IgD-negative memory B cell (primary cell): ENCODE measurements at regions not wholly inside any gene's neighbourhood (a gene's known extent, or its start where the extent isn't known, plus 50 kb on each side); places are given as distances from the start of the nearest gene placed in this dataset.
"Not testable (repeated sequence)": the region's sequence is repeated elsewhere in the genome, so short reads cannot be mapped to it uniquely, and the experiment has no call there.

Source experiments
- H3K27ac Mint-ChIP-seq, 3 donors: one replicate each; pipeline ENCODE4 v1.8.0; 2020 to 2022; ENCODE audit warnings: mild to moderate bottlenecking in 3 of 3, mixed read lengths in 3 of 3, moderate library complexity in 1 of 3
- H3K27me3 Mint-ChIP-seq: one replicate; pipeline ENCODE4 v1.8.0; 2021; ENCODE audit warnings: mixed read lengths
- H3K36me3 Mint-ChIP-seq: one replicate; pipeline ENCODE4 v1.8.0; 2020; ENCODE audit warnings: mild to moderate bottlenecking, mixed read lengths
- H3K4me1 Mint-ChIP-seq, 3 donors: one replicate each; pipeline ENCODE4 v1.8.0; 2020 to 2022; ENCODE audit warnings: mixed read lengths in 3 of 3, mild to moderate bottlenecking in 1 of 3
- H3K4me3 Mint-ChIP-seq, 4 donors: one replicate each; pipeline ENCODE4 v1.8.0; 2020 to 2022; ENCODE audit warnings: mild to moderate bottlenecking in 4 of 4, mixed read lengths in 4 of 4, moderate library complexity in 3 of 4
- H3K9me3 Mint-ChIP-seq, 3 donors: one replicate each; pipeline ENCODE4 v1.8.0; 2020 to 2021; ENCODE audit warnings: mixed read lengths in 3 of 3, mild to moderate bottlenecking in 1 of 3

DNA sequence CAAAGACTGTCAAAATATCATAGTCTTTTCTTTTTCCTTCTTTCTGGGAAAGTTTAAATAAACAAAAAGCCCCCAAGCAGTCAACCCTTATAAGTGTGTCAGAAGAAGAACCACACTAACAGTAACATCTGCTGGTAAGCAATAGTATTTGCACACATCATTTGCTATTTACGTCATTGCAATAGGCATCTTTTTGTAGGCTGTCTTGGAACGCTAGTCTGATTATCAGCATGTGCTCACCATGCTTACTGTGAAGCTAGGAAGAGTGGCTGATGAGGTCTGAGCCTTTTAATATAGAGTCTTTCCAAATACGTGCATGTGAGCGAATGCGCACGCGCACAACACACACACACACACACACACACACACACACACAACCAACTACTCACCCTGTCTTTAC lies 599.0 kb upstream of the TPK1 start:
- Mint-ChIP-seq H3K4me3 (no peak overlapping the region), H3K36me3 (no peaks in the 10 kb centered on the region), H3K27ac (no peak overlapping the region), H3K4me1 (no peaks in the 10 kb centered on the region), H3K9me3 (no peaks in the 10 kb centered on the region), H3K27me3 (no peaks in the 10 kb centered on the region)

DNA sequence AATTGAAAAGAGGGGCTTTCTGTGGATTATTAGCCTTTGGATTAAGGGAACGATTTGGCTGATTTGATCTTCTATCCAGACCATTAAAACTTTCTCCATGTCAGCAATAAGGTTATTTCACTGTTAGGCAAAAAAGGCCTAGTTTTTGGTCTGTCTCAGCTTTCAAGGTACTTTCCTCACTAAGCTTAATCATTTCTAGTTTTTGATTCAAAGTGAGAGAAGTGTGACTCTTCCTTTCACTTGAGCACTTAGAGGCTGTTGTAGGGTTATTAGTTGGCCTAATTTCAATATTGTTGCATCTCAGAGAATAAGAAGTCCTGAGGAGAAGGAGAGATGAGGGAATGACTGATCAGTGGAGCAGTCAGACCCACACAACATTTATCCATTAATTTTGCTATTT lies 596.0 kb upstream of the TPK1 start:
- Mint-ChIP-seq H3K4me1 (no peaks in the 10 kb centered on the region), H3K27me3 (no peaks in the 10 kb centered on the region), H3K27ac (no peak overlapping the region), H3K4me3 (no peak overlapping the region), H3K36me3 (no peaks in the 10 kb centered on the region), H3K9me3 (peaks cover 0 to 4% (median 0%) of the 10 kb centered on the region in 3 donors)

DNA sequence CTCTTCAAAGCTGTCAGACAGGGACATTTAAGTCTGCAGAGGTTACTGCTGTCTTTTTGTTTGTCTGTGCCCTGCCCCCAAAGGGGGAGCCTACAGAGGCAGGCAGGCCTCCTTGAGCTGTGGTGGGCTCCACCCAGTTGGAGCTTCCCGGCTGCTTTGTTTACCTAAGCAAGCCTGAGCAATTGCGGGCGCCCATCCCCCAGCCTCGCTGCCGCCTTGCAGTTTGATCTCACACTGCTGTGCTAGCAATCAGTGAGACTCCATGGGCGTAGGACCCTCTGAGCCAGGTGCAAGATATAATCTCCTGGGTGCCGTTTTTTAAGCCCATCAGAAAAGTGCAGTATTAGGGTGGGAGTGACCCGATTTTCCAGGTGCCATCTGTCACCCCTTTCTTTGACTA lies 582.6 kb upstream of the TPK1 start:
- H3K4me1 Mint-ChIP-seq, H3K27me3 Mint-ChIP-seq, H3K9me3 Mint-ChIP-seq, H3K4me3 Mint-ChIP-seq, H3K36me3 Mint-ChIP-seq, H3K27ac Mint-ChIP-seq: not testable (repeated sequence)

DNA sequence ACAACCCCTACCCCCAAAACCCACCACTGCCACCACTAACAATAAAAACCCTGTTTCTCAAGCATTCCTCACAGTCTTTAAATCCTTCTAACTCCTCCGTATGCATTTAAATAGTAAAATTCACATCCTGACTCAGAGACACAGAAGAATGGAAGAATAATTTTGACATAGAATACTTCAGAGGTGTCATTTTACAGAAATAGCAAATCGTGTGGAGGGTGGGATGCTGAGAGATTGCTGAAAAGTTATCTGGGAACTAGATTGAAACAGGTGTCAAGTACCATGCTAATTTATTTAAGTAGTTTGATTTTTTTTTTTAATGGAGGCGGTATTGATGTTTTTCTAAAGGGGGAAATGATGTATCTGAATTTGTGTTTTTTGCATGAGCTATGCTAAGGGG lies 575.2 kb upstream of the TPK1 start:
- peaks cover 2% of the 10 kb centered on the region for H3K36me3 Mint-ChIP-seq
- peaks cover 0 to 6% (median 1%) of the 10 kb centered on the region in 3 donors for H3K9me3 Mint-ChIP-seq
- H3K27me3 Mint-ChIP-seq: no peaks in the 10 kb centered on the region
- no peaks in the 10 kb centered on the region for H3K4me1 Mint-ChIP-seq
- no peak overlapping the region for H3K4me3 Mint-ChIP-seq
- no peak overlapping the region for H3K27ac Mint-ChIP-seq

DNA sequence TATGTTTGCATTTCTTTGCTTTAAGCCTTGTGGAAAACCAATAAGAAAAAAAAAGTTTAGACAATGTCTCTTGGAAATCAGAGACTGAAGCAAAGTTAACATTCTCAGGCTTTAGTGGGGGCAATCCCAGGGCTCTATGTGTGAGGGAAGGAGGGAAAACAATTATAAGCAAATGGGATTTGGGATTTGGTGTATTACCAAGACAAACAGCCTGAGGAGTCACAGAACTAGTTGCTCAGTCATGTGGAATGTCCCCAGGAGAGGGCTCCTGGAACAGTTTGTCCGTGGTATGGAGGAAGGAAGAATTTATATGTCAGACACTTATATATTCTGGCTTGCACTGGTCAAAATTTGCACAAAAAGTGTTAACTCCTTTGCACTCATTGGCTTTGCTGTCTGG lies 562.9 kb upstream of the TPK1 start:
- no peaks in the 10 kb centered on the region for H3K4me1 Mint-ChIP-seq
- H3K27me3 Mint-ChIP-seq: no peaks in the 10 kb centered on the region
- no peaks in the 10 kb centered on the region for H3K36me3 Mint-ChIP-seq
- no peak overlapping the region for H3K27ac Mint-ChIP-seq
- no peak overlapping the region for H3K4me3 Mint-ChIP-seq
- peaks cover 0 to 20% (median 2%) of the 10 kb centered on the region in 3 donors for H3K9me3 Mint-ChIP-seq

DNA sequence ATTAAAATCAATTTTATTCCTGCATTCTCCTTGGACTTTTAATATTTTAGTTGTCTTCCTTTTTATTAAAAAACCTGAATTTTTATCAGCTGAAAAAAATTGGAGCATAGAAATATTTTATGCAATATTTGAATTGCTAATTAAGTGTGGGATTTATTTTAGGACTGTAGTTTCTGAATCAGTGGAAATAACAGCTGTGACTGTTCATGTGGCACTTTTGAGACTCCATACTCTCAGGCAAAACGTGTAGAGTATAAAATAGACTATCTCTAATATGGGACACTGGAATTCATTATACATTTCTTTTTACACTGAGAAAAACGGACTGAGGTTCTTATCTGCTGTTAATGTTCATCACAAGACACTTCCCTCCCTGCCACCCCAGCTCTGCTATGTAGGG lies 558.3 kb upstream of the TPK1 start:
- Mint-ChIP-seq H3K4me1 (peaks cover 0 to 1% (median 0%) of the 10 kb centered on the region in 3 donors), H3K27me3 (no peaks in the 10 kb centered on the region), H3K4me3 (no peak overlapping the region), H3K9me3 (peaks cover 0 to 11% (median 4%) of the 10 kb centered on the region in 3 donors), H3K36me3 (no peaks in the 10 kb centered on the region), H3K27ac (no peak overlapping the region)

DNA sequence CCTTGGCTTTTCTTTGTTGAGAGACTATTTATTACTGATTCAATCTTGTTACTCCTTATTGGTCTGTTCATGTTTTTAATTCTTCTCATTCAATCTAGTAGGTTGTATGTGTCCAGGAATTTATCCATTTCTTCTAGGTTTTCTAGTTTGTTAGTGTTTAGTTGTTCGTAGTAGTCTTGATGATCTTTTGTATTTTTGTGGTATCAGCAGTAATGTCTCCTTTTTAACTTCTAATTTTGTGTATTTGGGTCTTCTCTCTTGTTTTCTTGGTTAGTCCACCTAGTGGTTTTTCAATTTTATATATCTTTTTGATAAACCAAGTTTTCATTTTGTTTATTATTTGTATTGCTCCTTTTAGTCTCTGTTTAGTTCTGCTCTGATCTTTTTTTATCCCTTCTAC lies 546.9 kb upstream of the TPK1 start:
- Mint-ChIP-seq H3K27me3 (no peaks in the 10 kb centered on the region), H3K27ac (no peak overlapping the region), H3K4me3 (no peak overlapping the region), H3K4me1 (no peaks in the 10 kb centered on the region), H3K9me3 (peaks cover 5 to 21% (median 19%) of the 10 kb centered on the region in 3 donors), H3K36me3 (no peaks in the 10 kb centered on the region)

DNA sequence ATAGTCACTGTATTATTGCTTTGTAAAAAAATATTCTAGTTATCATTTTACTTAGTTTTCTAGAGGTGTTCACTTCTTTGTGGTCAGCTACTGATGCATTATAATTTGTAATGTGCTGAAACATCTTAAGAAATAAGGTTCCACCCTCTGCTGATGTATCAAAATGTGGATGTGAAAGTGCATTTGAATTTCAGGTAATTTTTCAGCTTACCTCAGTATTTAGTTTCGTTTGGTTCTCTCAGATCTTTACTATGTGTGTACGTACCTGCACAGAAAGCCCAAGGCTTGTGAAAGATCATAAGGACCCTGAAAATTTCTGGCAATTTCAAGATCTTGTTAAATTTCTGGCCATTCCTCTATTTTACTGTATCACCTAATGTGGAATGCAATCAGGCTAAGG lies 542.3 kb upstream of the TPK1 start:
- Mint-ChIP-seq H3K27ac (no peak overlapping the region), H3K4me1 (no peaks in the 10 kb centered on the region), H3K36me3 (no peaks in the 10 kb centered on the region), H3K4me3 (no peak overlapping the region), H3K27me3 (no peaks in the 10 kb centered on the region), H3K9me3 (peaks cover 0 to 5% (median 0%) of the 10 kb centered on the region in 3 donors)

DNA sequence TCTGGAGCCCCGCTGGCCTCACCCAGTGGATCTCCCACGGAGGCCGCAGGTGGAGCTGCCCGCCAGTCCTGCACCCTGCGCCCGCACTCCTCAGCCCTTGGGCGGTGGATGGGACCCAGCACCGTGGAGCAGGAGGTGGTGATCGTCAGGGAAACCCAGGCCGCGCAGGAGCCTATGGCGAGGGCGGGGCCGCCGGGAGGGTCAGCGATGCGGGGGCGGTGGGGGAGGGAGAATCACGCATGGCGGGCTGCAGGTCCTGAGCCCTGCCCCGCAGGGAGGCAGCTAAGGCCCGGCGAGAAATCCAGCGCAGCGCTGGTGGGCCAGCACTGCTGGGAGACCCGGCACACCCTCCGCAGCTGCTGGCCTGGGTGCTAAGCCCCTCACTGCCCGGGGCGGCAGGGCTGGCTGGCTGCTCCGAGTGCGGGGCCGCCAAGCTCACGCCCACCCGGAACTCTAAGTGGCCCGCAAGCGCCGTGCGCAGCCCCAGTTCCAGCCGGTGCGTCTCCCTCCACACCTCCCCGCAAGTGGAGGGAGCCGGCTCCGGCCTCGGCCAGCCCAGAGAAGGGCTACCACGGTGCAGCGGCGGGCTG lies 524.8 kb upstream of the TPK1 start:
- Mint-ChIP-seq H3K27ac (no peak overlapping the region), H3K36me3 (no peaks in the 10 kb centered on the region), H3K27me3 (no peaks in the 10 kb centered on the region), H3K4me1 (no peaks in the 10 kb centered on the region), H3K4me3 (no peak overlapping the region), H3K9me3 (peaks cover 5 to 15% (median 9%) of the 10 kb centered on the region in 3 donors)

DNA sequence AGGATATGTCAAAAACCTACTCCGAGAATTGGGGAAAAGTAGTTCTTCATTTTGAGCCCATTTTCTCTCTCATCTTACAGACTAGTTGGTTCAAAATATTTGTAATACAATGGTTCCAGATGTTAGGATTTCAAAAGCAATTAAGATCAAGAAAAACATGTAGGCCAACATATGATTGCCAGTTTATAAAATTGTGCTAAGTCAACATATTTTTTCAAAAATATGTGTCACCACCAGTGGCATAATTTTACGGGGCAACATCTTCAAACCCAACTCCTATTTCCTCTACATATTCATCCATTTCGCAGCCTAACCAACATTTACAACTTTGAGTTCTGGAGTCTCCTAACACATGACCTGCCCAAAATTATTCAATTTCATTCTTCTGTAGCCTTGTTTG lies 514.5 kb upstream of the TPK1 start:
- H3K36me3 Mint-ChIP-seq: no peaks in the 10 kb centered on the region
- no peak overlapping the region for H3K4me3 Mint-ChIP-seq
- H3K4me1 Mint-ChIP-seq: no peaks in the 10 kb centered on the region
- no peaks in the 10 kb centered on the region for H3K27me3 Mint-ChIP-seq
- H3K9me3 Mint-ChIP-seq: peaks cover 4 to 8% (median 5%) of the 10 kb centered on the region in 3 donors
- no peak overlapping the region for H3K27ac Mint-ChIP-seq

DNA sequence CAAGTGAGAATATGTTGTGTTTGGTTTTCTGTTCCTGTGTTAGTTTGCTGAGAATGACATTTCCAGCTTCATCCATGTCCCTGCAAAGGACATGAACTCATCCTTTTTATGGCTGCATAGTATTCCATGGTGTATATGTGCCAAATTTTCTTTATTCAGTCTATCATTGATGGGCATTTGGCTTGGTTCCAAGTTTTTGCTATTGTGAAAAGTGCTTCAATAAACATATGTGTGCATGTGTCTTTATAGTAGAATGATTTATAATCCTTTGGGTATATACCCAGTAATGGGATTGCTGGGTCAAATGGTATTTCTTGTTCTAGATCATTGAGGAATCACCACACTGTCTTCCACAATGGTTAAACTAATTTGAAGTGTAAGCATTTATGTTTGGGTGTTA lies 513.6 kb upstream of the TPK1 start:
- not testable (repeated sequence) for H3K4me3 Mint-ChIP-seq, H3K36me3 Mint-ChIP-seq, H3K9me3 Mint-ChIP-seq, H3K27me3 Mint-ChIP-seq, H3K27ac Mint-ChIP-seq, H3K4me1 Mint-ChIP-seq

DNA sequence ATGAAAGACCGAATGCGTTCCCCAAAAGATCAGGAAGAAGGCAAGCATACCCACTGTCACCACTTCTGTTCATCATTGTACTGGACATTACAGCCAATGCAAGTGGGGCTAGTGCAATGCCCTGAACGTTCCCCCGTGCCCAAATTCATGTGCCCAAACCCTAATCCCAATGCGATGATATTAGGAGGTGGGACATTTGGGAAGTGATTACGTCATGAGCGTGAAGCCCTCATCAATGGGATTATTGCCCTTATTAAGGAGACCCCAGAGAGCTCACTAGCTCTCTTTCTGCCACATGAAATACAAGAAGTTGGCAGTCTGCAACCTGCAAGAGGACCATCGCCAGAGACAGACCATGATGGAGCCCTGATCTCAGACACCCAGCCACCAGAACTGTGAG lies 511.4 kb upstream of the TPK1 start:
- H3K27ac Mint-ChIP-seq: no peak overlapping the region

DNA sequence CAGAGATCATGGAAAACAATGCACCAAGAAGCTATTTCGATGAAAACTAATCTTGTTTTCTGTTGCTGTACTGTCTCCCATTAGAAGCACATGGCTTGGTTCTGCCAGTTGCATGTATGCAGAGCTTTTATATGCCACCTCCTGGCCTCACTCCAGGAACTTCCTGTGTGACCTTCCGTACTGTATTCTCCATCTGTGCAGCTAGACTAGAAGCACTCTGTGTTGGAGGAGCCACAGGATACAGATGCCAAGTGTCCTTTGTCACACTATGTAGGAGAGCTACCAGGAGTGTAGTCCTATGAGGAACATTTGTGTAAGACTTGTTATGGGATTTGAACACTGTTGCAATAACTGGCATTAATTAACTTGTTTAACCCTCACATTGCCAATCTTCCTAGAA lies 503.5 kb upstream of the TPK1 start:
- no peak overlapping the region for H3K27ac Mint-ChIP-seq
- no peaks in the 10 kb centered on the region for H3K4me1 Mint-ChIP-seq
- H3K4me3 Mint-ChIP-seq: no peak overlapping the region
- no peaks in the 10 kb centered on the region for H3K36me3 Mint-ChIP-seq
- no peaks in the 10 kb centered on the region for H3K27me3 Mint-ChIP-seq
- H3K9me3 Mint-ChIP-seq: peaks cover 3 to 14% (median 3%) of the 10 kb centered on the region in 3 donors

More for the DNA sequence above, 511.4 kb upstream of the TPK1 start:
- H3K4me1 Mint-ChIP-seq: no peaks in the 10 kb centered on the region
- no peaks in the 10 kb centered on the region for H3K36me3 Mint-ChIP-seq
- no peaks in the 10 kb centered on the region for H3K27me3 Mint-ChIP-seq
- no peak overlapping the region for H3K4me3 Mint-ChIP-seq
- H3K9me3 Mint-ChIP-seq: peaks cover 4 to 8% (median 5%) of the 10 kb centered on the region in 3 donors

DNA sequence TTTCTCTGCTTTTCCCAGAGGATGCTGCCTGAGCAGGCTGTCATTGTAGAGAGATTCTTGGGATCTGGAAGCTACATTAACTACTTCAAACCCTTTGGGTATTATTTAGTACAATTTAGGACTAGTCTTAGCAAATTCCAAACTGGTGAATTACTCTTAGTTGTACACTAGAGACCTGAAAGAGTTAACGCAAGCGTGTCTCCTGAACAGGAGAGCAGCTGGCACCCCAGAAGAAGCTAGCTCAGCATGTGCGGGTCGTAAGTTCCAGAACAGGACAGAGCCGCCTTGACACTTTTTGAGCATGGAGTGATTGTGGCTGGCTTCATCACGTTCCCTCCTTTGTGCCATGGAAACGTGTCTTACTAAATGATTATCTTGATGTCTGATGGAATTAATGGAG lies 495.7 kb upstream of the TPK1 start:
- Mint-ChIP-seq H3K27ac (no peak overlapping the region), H3K27me3 (no peaks in the 10 kb centered on the region), H3K4me1 (no peaks in the 10 kb centered on the region), H3K4me3 (no peak overlapping the region), H3K36me3 (no peaks in the 10 kb centered on the region), H3K9me3 (peaks cover 3 to 10% (median 8%) of the 10 kb centered on the region in 3 donors)

DNA sequence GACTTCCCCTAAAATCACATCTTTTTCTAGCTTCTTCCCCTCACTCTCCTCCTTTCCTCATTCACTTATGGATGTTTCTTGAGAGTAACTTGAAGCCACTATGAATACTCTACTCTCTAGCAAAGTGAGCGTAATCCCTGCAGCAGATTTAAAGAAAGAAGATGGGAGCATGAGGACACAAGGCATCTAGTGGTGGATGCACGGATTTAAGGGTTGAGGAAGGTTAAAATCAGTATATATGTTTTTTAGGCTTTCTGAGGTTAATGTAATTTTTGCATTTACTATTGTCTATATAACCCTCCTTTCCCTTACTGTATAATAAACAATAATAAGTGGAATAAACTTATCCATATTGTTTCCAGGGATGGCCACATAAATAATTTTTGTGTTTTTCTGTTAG lies 495.2 kb upstream of the TPK1 start:
- Mint-ChIP-seq H3K4me1 (no peaks in the 10 kb centered on the region), H3K9me3 (peaks cover 3 to 8% (median 6%) of the 10 kb centered on the region in 3 donors), H3K27ac (no peak overlapping the region), H3K4me3 (peak overlapping the region in 1 of 4 donors; percentile 18), H3K27me3 (no peaks in the 10 kb centered on the region), H3K36me3 (no peaks in the 10 kb centered on the region)

DNA sequence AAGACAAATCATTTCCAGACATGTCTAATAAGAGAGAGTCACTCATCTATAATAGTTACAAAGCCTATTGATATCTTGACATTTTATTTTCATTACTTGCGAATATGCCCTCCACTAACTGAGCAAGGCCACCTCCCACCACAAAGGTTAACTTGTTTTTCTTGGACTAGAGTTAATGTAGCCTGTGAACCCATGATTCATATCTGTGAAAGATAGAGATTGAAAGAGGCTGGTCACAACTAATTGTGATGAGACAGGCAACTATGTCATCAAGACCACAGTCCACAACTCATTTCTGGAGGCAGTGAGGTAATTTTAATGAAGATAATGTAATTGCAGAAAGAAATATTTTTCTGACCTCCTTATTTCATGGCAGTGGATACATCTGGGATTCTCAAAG lies 491.8 kb upstream of the TPK1 start:
- Mint-ChIP-seq H3K4me3 (no peak overlapping the region), H3K27me3 (no peaks in the 10 kb centered on the region), H3K9me3 (peaks cover 2 to 3% (median 2%) of the 10 kb centered on the region in 3 donors)

DNA sequence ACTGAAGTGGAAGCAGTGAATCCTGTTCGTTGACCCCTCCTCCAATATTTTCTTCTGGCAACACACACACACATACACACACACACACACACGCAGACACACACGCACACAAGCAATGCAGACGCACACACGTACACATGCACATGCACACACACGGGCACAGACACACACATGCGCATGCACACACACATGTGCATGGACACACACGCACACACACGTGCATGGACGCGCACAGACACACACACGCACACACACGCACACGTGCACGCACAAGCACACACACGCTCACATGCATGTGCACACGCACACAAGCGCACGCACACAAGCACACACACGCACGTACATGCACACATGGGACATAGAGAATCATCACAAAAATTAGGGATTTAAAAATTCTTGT lies 488.2 kb upstream of the TPK1 start:
- Mint-ChIP-seq H3K9me3 (peaks cover 0 to 8% (median 2%) of the 10 kb centered on the region in 3 donors), H3K4me1 (no peaks in the 10 kb centered on the region), H3K36me3 (no peaks in the 10 kb centered on the region), H3K27ac (no peak overlapping the region), H3K4me3 (no peak overlapping the region), H3K27me3 (no peaks in the 10 kb centered on the region)

More for the DNA sequence above, 491.8 kb upstream of the TPK1 start:
- Mint-ChIP-seq H3K4me1 (no peaks in the 10 kb centered on the region), H3K36me3 (no peaks in the 10 kb centered on the region), H3K27ac (no peak overlapping the region)
